Right atrium auricular region (tissue), 2 donors: ENCODE measurements at regions not wholly inside any gene's neighbourhood (a gene's known extent, or its start where the extent isn't known, plus 50 kb on each side); places are given as distances from the start of the nearest gene placed in this dataset.
"Not testable (repeated sequence)": the region's sequence is repeated elsewhere in the genome, so short reads cannot be mapped to it uniquely, and the experiment has no call there.

Experiments
- DNase-seq: peaks from one replicate; pipeline ENCODE4 v3.0.0-alpha.2; 2019; ENCODE audit warnings: low spot score
- H3K27ac ChIP-seq, 2 donors: fragments of 200-600 bp; sonication (generic); 1 replicate in 1 of 2; 2 replicates in 1 of 2; pipeline ENCODE4 v1.5.1; 2016 to 2019
- H3K27me3 ChIP-seq, 2 donors: fragments of 200-600 bp; sonication (generic); one replicate each; pipeline versions ENCODE4 v1.5.1 to v1.6.0; 2017 to 2019
- H3K36me3 ChIP-seq: fragments of 200-600 bp; sonication (generic); one replicate; pipeline ENCODE4 v1.5.1; 2016
- H3K4me1 ChIP-seq, 2 donors: fragments of 200-600 bp; sonication (generic); one replicate each; pipeline versions ENCODE4 v1.5.1 to v1.6.0; 2017 to 2019
- H3K4me3 ChIP-seq, 2 donors: fragments of 200-600 bp; sonication (generic); 1 replicate in 1 of 2; 2 replicates in 1 of 2; pipeline ENCODE4 v1.5.1; 2017 to 2019; ENCODE audit warnings: mild to moderate bottlenecking in 1 of 2, moderate library complexity in 1 of 2
- H3K9me3 ChIP-seq, 2 donors: fragments of 200-600 bp; sonication (generic); one replicate each; pipeline ENCODE4 v1.5.1; 2019
- TF ChIP-seq, protein P1 (sequence below), 2 donors: fragments of 200-600 bp; sonication (generic); IDR thresholded peaks; one replicate each; pipeline ENCODE4 v1.5.1; 2019; ENCODE audit warnings: antibody characterized with exemption in 2 of 2

DNA sequence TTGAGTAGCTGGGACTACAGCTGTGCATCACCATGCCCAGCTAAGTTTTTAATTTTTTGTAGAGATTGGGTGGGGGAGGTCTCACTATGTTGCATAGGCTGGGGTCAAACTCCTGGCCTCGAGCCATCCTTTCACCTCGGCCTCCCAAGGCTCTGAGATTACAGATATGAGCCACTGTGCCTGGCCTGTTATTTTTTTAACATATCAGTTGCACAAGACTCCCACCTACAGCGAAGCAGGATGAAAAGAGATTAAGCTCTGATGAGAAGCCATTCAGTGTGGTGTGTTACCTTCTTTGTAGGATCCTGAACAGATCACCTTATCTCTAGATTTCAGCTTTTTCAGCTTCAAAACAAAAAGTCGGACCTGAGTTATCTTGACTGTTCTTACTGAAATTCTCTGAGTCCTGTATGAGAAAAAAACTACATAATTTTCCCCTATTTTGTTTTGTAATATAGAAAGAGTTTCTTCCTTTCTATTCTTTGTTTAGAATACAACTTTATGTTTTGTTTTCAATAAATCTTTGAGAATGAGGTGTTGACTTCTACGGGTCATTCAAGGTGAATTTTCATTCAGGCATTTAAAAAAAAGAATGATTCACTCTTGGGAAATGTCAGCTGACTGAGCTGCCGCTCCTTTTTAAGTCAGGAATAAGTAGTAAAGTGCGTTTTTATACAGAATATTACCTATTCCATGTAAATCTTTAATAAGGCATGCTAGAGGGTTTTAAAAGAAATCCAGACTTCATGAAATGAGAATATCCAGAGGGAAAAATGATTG is 134.6 kb downstream of the ARSF start:
- no peak overlapping the region for H3K27ac ChIP-seq
- TF ChIP-seq, protein P1, sequence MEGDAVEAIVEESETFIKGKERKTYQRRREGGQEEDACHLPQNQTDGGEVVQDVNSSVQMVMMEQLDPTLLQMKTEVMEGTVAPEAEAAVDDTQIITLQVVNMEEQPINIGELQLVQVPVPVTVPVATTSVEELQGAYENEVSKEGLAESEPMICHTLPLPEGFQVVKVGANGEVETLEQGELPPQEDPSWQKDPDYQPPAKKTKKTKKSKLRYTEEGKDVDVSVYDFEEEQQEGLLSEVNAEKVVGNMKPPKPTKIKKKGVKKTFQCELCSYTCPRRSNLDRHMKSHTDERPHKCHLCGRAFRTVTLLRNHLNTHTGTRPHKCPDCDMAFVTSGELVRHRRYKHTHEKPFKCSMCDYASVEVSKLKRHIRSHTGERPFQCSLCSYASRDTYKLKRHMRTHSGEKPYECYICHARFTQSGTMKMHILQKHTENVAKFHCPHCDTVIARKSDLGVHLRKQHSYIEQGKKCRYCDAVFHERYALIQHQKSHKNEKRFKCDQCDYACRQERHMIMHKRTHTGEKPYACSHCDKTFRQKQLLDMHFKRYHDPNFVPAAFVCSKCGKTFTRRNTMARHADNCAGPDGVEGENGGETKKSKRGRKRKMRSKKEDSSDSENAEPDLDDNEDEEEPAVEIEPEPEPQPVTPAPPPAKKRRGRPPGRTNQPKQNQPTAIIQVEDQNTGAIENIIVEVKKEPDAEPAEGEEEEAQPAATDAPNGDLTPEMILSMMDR (IDR thresholded peaks at IDR 0.05) = no peak
- no peaks in the 10 kb centered on the region for H3K9me3 ChIP-seq
- no peak overlapping the region for H3K4me3 ChIP-seq
- DNase-seq = no peak
- H3K4me1 ChIP-seq = no peaks in the 10 kb centered on the region
- H3K27me3 ChIP-seq = no peaks in the 10 kb centered on the region
- H3K36me3 ChIP-seq = no peaks in the 10 kb centered on the region

DNA sequence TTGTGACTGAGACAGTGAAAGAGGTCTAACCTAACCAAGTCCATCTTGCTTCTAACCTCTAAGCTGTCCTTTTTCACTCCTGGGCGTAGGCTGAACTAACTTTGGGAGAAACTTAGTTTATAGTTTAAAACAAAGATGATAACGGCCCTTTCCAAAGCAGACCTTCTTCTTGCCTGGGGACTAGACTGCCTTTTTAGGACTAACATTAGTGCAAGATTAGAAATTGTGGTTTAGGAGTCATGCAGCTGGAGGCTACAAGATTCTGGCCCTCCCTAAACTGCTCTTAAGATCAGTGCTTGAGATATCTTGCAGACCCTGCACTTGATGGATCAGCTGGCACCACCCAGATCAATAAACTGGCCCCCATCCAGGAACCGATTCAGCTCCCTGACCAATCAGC is 130.9 kb downstream of the ARSF start:
- not testable (repeated sequence) for H3K4me3 ChIP-seq, H3K36me3 ChIP-seq, H3K4me1 ChIP-seq, H3K27ac ChIP-seq, DNase-seq, H3K9me3 ChIP-seq, H3K27me3 ChIP-seq

DNA sequence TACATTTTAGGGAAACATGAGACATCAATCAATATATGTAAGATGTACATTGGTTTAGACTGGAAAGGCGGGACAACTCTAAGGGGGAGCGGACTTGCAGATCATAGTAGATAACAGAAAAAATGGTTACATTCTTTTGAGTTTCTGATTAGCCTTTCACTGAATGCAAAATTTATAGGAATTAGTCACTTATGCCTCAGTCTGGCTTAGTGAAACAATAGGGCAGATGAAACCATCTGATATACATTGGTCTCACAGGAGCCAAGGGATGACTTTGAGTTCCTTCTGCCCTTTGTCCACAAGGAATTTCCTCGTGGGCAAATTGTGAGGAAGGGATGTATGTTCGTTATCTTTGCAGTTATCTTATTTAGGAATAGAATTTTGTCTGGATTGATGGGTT is 128.2 kb downstream of the ARSF start:
- TF ChIP-seq, protein P1 (IDR thresholded peaks at IDR 0.05) = no peak
- Histone ChIP-seq H3K36me3 (no peaks in the 10 kb centered on the region), H3K27me3 (no peaks in the 10 kb centered on the region), H3K9me3 (no peaks in the 10 kb centered on the region), H3K4me1 (no peaks in the 10 kb centered on the region), H3K4me3 (no peak overlapping the region), H3K27ac (no peak overlapping the region)
- DNase-seq = no peak

DNA sequence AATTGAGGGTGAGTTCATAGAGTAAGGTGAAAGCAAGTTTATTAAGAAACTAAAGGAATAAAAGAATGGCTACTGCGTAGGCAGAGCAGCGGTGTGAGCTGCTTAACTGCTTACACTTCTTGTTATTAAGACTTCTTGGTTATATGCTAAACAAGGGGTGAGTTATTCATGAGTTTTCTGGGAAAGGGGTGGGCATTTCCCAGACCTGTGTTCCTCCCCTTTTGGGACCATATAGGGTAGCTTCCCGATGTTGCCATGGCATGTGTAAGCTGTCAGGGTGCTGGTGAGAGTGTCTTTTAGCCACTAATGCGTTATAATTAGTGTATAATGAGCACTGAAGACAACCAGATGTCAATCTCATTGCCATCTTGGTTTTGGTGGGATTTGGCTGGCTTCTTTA is 126.5 kb downstream of the ARSF start:
- H3K9me3 ChIP-seq = no peaks in the 10 kb centered on the region
- no peaks in the 10 kb centered on the region for H3K27me3 ChIP-seq
- TF ChIP-seq, protein P1 (IDR thresholded peaks at IDR 0.05) = no peak
- H3K27ac ChIP-seq = no peak overlapping the region
- no peak overlapping the region for H3K4me3 ChIP-seq
- H3K36me3 ChIP-seq = no peaks in the 10 kb centered on the region
- no peak for DNase-seq
- H3K4me1 ChIP-seq = no peaks in the 10 kb centered on the region

DNA sequence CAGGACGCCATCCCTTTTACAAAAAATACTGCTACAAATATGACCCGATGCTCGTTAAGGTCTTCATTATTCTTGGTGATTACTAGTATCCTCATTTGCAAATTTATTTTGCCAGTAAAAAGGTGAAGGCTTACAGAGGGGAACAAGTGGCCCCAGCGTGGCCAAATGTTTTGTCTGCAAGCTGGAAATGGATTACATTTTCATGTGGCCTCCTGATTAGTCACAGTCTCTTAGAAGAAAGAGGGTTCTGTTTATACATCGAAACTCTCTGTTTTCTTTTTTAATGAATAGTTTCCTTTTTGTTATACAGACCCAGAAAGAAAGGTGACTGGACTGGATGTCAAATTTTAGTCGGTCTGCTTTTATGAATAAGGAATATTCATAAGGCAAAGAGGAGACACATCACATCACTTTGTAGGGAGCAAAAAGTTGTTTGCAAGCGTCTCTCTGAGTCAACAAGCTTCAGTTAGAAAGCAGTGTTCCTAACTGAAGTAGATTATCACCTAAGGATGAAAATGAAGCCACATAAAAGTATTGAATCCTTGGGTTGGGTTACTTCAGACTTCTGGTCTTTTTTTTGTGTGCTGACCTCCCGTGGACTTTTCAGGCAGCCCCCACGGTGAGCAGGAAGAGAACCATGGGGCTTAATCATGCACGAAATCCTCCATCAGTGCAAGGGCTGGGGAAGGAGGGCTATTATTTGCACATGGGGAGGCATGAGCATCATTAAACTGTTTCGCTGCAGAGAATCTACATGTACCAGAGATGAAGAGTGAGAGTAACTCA is 125.6 kb downstream of the ARSF start:
- no peaks in the 10 kb centered on the region for H3K27me3 ChIP-seq
- H3K4me1 ChIP-seq = no peaks in the 10 kb centered on the region
- no peak overlapping the region for H3K4me3 ChIP-seq
- H3K27ac ChIP-seq = no peak overlapping the region
- no peaks in the 10 kb centered on the region for H3K36me3 ChIP-seq
- DNase-seq = no peak
- TF ChIP-seq, protein P1 (IDR thresholded peaks at IDR 0.05) = no peak
- no peaks in the 10 kb centered on the region for H3K9me3 ChIP-seq

DNA sequence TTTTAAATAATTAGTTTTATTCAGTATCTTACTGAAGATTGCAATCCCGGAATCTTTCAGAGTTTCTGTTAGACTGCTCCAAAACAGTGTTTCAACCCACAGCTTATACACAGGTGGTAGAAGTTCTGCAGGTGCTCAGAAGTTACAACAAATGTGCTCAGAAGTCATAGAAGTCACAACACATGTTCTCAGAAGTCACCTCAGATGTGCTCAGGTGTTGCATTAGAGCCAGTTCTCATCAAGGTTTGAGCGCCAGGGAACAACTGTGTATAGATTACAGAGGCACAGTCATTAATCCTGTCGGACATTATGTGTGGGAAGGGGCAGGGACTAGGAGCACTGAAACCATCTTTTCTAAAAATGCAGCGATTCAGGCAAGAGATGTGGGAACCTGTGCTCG is 124.5 kb downstream of the ARSF start:
- no peaks in the 10 kb centered on the region for H3K4me1 ChIP-seq
- TF ChIP-seq, protein P1 (IDR thresholded peaks at IDR 0.05) = no peak
- no peak overlapping the region for H3K27ac ChIP-seq
- H3K9me3 ChIP-seq = no peaks in the 10 kb centered on the region
- DNase-seq = no peak
- no peaks in the 10 kb centered on the region for H3K36me3 ChIP-seq
- no peaks in the 10 kb centered on the region for H3K27me3 ChIP-seq
- no peak overlapping the region for H3K4me3 ChIP-seq
